GM12872 (cell line): ENCODE measurements at regions not wholly inside any gene's neighbourhood (a gene's known extent, or its start where the extent isn't known, plus 50 kb on each side); places are given as distances from the start of the nearest gene placed in this dataset.

Experiments used
- TF ChIP-seq, protein P1 (sequence below): IDR thresholded peaks from 3 replicates; pipeline ENCODE4 v1.5.1; 2011; ENCODE audit warnings: low read depth, mild to moderate bottlenecking, low read length, moderate library complexity; ENCODE audit not compliant: insufficient read depth

DNA sequence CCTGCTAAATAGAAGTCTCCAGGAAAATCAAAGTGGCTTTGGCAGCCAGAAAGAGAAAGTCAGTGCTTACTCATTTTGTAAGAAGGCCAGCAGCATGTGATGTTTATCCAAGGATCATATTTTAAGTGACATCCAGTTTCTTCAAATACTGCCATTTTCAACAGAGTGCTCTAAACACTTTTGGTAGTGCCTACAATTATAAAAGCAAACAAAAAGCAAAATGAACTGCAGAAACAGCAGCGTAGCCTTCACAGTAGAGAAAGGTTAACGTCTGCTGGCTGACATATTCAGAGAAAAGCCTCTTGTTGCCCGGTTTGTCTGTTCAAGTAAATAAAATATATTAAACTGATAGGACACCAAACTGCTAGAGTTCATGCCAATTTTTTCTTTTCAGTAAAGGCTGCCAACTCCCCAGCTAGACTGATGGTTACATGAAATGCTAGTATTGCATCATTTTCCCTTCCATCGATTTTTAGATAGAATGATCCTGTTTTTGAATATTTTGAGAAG, 705.7 kb upstream of the SLC35B3 start:
- TF ChIP-seq, protein P1, sequence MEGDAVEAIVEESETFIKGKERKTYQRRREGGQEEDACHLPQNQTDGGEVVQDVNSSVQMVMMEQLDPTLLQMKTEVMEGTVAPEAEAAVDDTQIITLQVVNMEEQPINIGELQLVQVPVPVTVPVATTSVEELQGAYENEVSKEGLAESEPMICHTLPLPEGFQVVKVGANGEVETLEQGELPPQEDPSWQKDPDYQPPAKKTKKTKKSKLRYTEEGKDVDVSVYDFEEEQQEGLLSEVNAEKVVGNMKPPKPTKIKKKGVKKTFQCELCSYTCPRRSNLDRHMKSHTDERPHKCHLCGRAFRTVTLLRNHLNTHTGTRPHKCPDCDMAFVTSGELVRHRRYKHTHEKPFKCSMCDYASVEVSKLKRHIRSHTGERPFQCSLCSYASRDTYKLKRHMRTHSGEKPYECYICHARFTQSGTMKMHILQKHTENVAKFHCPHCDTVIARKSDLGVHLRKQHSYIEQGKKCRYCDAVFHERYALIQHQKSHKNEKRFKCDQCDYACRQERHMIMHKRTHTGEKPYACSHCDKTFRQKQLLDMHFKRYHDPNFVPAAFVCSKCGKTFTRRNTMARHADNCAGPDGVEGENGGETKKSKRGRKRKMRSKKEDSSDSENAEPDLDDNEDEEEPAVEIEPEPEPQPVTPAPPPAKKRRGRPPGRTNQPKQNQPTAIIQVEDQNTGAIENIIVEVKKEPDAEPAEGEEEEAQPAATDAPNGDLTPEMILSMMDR = no peak

DNA sequence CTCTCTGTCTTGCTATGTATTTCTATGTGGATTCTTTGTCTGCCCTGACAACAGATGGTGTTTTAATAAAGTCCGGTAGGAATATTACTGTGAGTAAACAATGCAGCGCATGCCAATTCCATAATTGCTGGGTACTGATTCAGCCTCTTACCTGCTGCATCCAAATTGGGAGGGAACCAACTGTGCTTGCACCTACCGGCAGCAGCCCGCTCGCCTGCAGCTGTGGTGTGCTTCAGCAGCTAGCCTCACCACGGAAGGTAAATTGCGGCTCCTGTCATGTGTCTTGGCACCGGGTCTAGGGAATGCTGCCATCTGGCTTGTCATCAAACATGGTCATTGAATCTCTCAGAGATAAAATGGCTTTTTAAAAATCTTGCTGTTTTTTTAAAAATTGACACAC, 704.8 kb upstream of the SLC35B3 start:
- TF ChIP-seq, protein P1 = no peak

DNA sequence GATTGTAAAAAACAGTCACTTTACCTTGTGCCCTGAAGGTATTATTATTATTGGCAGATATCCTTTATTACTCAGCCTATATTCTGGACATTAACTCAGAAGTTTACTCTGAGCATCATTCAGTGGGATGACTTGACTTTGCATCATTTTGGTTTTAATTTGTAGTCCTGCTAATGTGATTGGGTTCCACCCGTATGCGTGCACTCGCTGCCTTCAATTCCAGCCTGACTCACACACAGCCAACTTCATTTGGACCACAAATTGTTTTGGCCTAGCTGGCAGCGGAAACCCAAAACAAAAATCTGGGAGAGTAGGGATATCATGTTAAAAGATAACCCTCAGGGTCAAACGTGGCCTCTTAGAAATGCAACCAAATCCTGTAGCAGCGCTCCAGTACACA, 704.4 kb upstream of the SLC35B3 start:
- TF ChIP-seq, protein P1 = no peak

DNA sequence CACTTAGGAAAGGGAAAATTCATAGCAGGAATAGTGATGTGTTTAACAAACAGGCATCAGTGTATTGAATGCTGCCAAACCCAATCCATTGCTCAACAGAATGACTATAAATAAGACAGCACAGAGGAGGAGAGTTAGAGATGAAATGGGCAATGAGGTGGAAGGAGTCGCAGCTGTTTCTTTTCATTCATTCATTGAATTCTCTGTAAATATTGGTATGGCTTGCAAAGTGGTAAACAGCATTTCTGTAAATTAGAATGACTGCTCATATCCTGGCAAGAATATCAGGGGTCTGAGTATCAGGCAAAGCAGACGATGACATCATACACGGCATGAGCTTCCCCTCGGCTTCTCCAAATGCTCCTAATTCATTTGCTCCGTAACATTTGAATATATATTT, 703.6 kb upstream of the SLC35B3 start:
- TF ChIP-seq, protein P1 = no peak

DNA sequence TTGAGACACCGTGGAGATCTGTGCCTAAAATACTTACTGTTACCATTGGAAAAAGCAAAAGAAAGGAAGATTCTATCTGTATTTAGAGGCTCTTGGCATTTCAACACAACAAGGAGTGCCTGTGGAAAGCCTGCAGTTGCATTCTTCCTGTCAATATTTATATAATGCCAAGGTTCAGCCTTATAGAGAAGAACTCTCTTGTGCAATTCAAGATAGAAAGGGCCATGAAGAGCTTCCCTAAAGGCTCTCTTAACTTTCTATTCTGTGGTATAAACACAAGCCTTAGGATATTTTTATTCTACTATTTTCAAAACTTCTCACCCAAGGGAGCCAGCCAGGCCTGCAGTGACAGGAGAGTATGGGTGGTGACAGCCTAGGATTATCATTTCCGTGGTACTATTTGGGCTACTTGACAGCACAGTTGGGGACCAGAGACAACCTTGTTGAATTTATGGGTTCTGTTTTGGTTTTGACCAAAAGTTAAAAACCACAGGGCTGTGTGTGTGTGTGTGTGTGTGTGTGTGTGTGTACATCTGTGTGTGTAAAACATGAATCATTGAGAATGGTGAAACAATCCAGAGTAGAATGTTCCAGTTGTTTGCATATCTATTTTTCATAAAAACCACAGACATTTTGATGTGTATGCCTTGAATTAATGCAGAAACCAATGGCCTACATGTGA, 700.9 kb upstream of the SLC35B3 start:
- TF ChIP-seq, protein P1 = no peak

DNA sequence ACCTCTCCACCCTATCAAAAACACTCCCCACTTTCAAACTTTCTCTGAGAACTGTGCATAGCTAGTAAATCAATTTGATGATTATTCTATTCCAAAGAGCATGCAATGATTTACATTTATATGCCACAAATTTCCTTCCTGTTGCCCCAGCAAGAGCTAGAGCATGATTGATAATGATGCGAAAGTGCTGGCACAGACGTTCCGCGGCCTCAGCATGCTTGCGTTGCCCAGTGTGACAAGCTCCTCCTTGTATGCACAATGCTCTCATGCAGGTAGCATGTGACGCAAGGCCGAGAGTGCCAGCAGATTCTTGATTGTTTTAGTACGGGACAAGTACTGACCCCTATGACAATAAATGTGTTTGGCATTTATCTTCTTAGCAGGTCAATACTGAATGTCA, 696.3 kb upstream of the SLC35B3 start:
- TF ChIP-seq, protein P1 = no peak

DNA sequence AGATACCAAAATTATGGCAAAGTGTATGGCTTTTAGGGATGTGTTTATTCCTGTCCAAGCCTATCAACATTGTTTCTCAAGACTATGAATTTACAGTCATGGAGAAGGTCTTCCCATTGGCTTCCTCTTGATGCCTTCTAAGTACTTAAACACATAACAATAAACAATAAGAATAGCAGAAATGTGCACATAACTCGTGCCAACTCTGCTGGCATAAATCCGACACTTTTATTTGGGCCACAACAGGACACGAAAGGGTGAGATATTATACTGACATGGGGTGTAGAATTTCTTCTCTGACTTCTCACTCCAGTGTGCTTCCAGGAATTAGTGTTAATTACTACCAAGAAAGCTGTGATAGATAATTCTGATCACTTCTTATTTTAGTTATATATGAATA, 695.9 kb upstream of the SLC35B3 start:
- TF ChIP-seq, protein P1 = no peak
